ENCODE measurements at regions not wholly inside any gene's neighbourhood (a gene's known extent, or its start where the extent isn't known, plus 50 kb on each side); places are given as distances from the start of the nearest gene placed in this dataset.
"Not testable (repeated sequence)": the region's sequence is repeated elsewhere in the genome, so short reads cannot be mapped to it uniquely, and the experiment has no call there.

DNA sequence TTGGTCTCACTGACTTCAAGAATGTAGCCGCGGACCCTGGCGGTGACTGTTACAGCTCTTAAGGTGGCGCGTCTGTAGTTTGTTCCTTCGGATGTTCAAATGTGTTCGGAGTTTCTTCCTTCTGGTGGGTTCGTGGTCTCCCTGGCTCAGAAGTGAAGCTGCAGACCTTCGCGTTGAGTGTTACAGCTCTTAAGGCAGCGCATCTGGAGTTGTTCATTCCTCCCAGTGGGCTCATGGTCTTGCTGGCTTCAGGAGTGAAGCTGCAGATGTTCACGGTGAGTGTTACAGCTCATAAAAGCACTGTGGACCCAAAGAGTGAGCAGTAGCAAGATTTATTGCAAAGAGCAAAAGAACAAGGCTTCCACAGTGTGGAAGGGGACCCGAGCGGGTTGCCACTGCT lies 2067.0 kb upstream of the CDH6 start:
- not testable (repeated sequence) for DNase-seq

DNA sequence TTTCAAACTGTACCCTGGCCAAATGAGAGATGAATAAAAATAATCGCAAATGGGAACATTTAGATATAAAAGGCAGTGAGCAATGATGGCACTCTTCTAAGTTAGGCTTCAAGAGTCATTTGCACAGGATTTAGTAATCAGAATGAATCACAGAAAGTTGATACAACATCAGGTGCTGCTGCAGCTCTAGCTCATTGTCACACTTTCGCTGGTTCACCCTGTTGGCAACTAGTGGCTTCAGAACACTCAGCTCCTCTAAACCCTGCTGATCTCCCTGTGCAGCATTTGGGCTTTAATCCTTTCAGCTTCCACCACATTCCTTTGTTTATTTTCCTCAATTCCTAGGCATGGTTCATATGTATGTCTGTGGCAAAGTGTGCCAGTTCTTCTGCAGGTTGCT lies 2071.2 kb upstream of the CDH6 start:
- DNase-seq = no peak

DNA sequence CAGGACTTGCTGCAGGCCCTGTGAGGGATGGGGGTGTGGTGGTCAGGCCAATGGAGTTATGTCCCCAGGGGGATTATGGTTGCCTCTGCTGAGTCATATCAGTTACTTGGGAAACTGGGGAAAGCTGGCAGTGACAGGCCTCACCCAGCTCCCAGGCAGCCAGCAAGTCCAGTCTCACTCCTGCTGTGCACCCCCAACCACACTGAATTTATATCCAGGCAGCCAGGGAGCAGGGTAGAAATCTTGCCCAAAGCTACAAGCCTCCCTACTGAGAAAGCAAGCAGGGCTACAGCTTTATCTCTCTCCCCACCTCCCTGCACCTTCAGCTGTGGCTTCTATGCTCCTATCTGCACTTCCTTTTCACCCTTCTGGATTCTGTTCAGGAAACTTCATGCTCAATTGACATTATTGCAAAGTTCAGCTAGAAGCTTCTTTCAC lies 2076.0 kb upstream of the CDH9 start:
- no peak for DNase-seq

DNA sequence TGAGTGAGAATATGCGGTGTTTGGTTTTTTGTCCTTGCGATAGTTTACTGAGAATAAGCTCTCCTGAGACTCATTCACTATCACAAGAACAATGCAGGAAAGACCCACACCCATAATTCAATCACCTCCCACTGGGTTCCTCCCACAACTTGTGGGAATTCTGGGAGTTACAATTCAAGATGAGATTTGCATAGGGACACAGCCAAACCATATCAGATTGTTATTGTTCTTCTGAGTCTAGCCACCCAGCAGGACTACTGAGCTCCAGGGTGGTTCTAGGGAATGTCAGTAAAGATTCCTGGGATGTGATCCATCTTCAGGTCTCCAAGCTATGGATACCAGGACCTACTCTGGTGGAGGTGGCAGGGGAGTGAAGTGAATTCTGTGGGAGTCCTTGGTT lies 2075.1 kb upstream of the CDH9 start:
- no peak for DNase-seq

- no peak for DNase-seq
These were observed 2061.2 kb upstream of the CDH9 start for GRCh38 chr5:29099585-29099984.

- DNase-seq = no peak
These were observed 2051.3 kb upstream of the CDH9 start for GRCh38 chr5:29089591-29090130.

DNA sequence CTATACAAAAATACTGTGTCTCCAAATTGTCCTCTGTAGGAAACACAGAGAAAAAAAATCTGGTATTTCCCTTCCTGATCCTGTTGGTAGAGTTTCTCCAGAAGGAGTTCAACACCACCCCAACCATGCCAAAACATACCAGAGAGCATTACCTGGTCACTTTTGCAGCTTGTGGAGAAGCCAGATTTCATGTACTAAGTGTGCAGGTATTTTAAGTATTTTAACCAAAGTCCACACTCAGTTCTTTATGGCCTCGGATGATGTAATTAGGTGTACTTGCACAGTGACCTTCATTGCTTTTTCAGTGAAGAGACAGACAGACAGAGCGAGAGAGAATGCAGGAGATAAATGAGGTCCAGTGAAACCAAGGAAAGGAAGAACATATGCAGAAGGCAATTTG lies 2046.8 kb upstream of the CDH9 start:
- no peak for DNase-seq

DNA sequence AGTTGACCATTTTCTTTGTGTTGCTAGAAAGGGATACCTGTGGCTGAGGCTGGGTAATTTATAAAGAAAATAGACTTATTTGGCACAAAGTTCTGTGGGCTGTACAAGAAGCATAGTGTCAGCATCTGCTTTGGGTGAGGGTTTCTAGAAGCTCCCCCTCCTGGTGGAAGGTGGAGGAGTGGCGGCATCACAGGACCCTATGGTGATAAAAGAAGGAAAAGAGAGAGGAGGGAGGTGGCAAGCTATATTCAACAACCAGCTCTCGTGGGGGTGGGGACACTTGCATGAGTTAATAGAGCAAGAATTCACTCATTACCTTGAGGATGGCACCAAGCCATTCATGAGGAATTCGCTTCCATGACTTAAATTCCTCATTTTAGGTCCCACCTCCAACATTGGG lies 2041.4 kb upstream of the CDH9 start:
- DNase-seq = no peak

DNA sequence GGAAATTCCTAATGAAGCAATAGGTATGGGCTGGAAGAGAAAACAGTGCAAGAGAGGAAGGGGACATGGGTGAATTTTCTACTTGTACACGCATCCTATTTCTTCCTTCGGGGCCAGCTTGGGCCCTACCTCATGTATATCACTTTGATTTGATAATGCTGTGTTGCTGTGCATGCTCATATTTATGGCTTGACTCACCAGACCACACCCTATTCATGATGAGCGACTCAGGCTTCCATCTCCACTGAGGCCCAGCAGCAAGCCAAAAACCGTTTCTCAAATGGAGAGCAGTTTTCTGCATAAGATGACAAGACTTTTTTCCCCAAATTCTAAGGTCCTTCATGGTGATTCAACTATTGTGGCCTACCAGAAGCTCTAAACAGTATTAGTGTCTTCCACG lies 2039.1 kb upstream of the CDH9 start:
- no peak for DNase-seq

GRCh38 chr5:29069104-29069402 lies 2030.7 kb upstream of the CDH9 start:
- no peak for DNase-seq

- no peak for DNase-seq
These were observed 2023.0 kb upstream of the CDH9 start for GRCh38 chr5:29061381-29061780.

DNA sequence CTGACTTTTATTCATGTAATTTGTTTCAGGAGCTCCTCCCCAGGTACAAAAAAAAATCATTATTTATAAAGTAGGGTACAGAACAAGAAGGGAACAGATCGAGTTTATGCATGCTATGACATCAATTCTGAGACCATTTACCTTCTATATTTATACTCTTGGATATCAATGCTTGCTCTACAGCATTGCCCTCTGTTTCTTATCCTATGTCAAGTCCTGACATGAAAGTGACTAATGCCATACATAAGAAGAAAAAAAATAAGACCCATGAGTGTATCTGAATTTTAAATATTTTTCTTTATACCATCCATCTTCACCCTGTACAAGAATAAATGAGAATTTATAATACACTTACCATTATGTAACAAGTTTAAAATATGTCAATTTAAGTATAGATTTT lies 2016.3 kb upstream of the CDH9 start:
- DNase-seq = no peak

DNA sequence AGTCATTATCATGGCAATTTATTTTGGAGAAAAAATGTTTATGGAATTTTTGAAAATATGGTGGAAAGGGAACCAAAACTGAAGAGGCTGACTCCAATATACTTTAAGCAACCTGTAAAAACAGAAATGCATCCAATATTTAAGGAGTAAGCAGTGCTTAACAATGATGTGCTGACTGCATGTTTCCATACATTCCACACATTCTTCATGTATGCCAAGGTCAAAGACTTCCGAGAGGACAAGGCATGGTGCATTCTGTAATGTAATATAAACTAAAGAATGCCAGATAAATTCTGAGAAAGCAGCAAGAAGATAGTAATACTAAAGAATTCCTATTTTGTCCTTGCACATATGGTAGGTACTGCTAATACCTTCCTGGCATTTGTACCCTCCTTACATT lies 2015.9 kb upstream of the CDH9 start:
- DNase-seq = no peak

DNA sequence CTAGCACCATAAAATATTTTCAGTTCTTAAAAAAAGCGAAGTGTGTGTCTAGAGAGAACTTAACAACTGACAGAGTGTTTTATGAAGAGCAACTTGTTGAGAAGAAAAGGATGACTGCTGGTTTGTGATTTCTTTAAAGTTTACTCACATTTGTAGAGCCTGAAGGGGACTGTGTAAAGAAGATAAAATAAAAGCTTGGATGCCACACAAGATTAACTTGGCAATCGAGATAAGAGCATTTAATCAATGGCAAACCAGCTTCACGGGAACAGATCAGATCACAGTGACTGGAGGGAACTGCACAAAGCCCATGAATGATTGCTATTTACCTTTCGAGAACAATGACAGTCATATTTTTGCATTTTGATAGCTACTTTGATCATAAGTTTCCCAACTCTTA lies 2013.1 kb upstream of the CDH9 start:
- no peak for DNase-seq

DNA sequence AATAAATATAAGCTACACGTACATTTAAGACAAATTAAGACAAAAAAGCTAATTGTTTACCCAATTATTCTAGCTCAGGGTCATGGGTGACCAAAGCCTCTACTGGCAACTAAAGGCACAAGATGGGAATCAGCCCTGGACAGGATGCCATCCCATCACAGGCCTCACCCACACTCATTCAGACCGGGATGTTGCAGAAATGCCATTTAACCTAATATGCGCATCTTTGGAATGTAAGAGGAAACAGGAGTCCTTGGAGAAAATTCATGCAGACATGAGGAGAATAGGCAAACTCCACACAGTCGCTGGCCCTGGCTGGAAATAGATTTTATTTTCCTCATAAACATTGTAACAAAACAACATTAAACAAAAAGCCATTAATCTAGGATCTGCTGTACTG lies 2003.8 kb upstream of the CDH9 start:
- DNase-seq = no peak

DNA sequence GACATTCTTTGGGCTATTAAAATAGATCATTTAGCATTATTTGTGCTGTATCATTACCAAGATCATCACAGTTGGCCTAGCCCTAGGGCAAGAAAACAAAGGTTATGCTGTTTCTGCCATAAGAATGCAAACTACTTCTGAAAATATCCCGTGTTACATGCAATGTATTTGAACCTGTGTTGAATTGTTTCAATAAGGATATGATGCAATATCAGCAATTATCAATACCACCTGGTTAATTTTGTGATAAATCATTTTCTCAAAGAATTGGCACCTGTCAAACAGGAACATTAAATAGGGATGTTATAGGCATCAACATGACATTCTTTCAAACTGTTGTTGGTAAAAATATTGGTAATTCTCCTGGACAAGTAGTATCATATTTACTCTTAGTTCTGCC lies 2002.0 kb upstream of the CDH9 start:
- DNase-seq = no peak

DNA sequence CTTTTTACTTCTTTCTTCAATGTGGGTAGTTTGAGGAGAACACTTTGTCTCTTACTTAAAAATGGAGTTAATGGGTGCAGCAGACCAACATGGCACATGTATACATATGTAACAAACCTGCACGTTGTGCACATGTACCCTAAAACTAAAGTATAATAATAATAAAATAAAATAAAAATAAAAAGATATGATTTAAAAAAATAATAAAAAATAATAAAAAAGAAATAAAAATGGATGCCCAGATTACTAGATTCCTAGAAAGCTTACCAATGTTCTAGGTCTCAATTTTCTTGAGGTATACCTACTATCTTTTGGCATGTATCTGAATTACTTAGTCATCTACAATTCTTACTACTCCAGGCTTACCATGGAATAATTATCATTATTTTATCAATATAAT lies 2001.6 kb upstream of the CDH9 start:
- no peak for DNase-seq

DNA sequence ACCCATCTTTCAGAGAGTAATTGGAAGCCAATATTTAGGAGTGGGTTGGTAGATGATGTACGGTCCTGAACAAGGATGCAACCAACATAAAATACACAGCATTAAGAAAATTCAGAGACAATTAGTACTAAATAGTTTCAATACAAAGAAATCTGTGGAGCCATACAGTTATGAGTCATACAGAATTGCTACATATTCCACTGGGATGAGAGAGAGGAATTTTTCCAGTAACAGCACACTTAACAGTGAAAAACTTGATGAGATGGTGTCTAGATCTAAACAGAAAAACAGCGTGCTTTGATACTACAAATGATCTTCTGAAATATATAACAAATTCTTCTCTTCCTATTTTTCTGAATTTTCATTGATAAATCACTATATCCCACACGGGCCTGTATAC lies 1999.3 kb upstream of the CDH9 start:
- no peak for DNase-seq

- no peak for DNase-seq
These were observed 1985.7 kb upstream of the CDH9 start for GRCh38 chr5:29024052-29024451.

- no peak for DNase-seq
These were observed 1985.2 kb upstream of the CDH9 start for GRCh38 chr5:29023541-29023940.

DNA sequence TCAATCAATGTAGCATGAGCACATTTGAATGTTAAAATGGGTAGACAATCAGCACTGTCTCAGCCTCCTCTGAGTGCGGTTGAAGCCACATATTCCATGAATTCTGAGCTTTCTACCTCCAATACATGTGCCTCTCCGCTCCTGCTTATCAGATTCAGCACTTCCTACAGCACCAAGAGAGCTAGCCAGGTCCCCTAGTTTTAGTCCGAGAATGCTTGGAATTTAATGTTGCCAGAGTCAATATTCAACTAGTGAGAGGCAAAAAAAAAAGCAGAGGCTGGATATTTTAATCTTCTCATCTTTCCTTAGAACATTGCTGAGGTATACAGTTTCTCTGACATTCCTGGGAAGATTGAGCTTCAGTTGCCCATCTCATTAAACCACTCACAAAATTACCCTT lies 1979.1 kb upstream of the CDH9 start:
- DNase-seq = no peak

DNA sequence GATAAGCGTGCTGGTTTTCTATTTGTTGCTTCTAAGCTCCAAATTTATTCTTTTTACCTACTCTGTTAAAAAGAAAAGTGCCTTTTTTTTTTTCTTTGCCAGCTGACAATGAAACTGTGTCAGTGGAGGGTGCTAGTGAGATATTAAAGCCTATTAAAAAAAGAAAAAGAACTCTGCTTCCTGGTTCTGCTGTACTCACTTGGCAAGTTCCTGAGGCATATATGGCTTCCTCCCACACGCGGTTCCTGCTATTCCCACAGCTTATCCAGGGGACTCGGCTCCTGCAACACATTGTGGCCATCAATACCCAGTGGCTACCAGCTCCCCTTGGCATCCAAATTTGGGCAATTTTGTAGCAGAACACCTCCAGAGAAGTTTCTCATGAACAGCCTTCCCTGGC lies 1977.7 kb upstream of the CDH9 start:
- DNase-seq = no peak

GRCh38 chr5:29015523-29015922 lies 1977.1 kb upstream of the CDH9 start:
- no peak for DNase-seq

- DNase-seq = no peak
These were observed 1967.0 kb upstream of the CDH9 start for GRCh38 chr5:29005386-29005785.

DNA sequence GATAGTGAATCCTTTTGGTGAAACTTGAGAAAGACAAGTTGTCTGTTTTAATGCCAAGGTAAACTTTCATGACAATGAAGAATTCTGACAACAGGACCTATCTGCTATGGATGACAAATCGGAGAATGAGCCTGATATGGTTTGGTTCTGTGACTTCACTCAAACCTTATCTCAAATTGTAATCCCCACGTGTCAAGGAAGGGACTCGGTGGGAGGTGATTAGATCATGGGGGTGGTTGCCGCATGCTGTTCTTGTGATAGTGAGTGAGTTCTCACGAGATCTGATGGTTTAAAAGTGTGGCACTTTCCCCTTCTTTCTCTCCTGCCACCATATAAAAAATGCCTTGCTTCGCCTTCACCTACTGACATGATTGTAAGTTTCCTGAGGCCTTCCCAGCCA lies 1964.1 kb upstream of the CDH9 start:
- DNase-seq = no peak

- no peak for DNase-seq
These were observed 1963.3 kb upstream of the CDH9 start for GRCh38 chr5:29001666-29002065.
